ENCODE measurements at regions not wholly inside any gene's neighbourhood (a gene's known extent, or its start where the extent isn't known, plus 50 kb on each side); places are given as distances from the start of the nearest gene placed in this dataset.

- H3K36me3 ChIP-seq (ENCODE audit: control insufficient read depth in 4 of 4, insufficient read depth in 3 of 4, low read depth in 1 of 4, low read length in 3 of 4): no peaks in the 10 kb centered on the region
- no peak overlapping the region for H3K9ac ChIP-seq (ENCODE audit: low read depth in 1 of 2, low read length in 2 of 2)
- WGBS: 69% methylated on average over 6 of the region's 6 CpGs
- H3K4me1 ChIP-seq (ENCODE audit: control insufficient read depth in 4 of 4, insufficient read depth in 4 of 4, low read length in 3 of 4): no peaks in the 10 kb centered on the region
- no peak overlapping the region for H3K4me3 ChIP-seq (ENCODE audit: low read depth in 1 of 3, low read length in 3 of 3)
- no peak overlapping the region for H3K27ac ChIP-seq (ENCODE audit: low read depth in 1 of 2, low read length in 2 of 2)
- no peak for TF ChIP-seq GABPA (IDR thresholded peaks at IDR 0.05 in 1 of 2, conservative IDR thresholded peaks at IDR 0.05 in 1 of 2)
- no peak for TF ChIP-seq RXRA (IDR thresholded peaks at IDR 0.05)
- no peak for TF ChIP-seq ZBTB33 (IDR thresholded peaks at IDR 0.05)
- no peak for TF ChIP-seq JUND (IDR thresholded peaks at IDR 0.05)
- no peak for TF ChIP-seq SP1 (IDR thresholded peaks at IDR 0.05)
- TF ChIP-seq YY1 (IDR thresholded peaks at IDR 0.05): no peak
- TF ChIP-seq NR2F2 (IDR thresholded peaks at IDR 0.05): no peak
- TF ChIP-seq EGR1 (IDR thresholded peaks at IDR 0.05; ENCODE audit: low read depth in 2 of 2): no peak
- no peak for DNase-seq (ENCODE audit: low spot score)
- no peaks in the 10 kb centered on the region for H3K9me3 ChIP-seq (ENCODE audit: control insufficient read depth in 4 of 4, low read length in 3 of 4)
- H3K27me3 ChIP-seq (ENCODE audit: control insufficient read depth in 4 of 4, insufficient read depth in 4 of 4, low read length in 3 of 4): no peaks in the 10 kb centered on the region
These were observed 623.5 kb upstream of the DDX18 start for GRCh38 chr2:117190856-117191559.

GRCh38 chr2:117195381-117195780 is 619.1 kb upstream of the DDX18 start:
- WGBS: 84% methylated on average over 4 of the region's 4 CpGs
- Histone ChIP-seq H3K27ac (ENCODE audit: low read depth in 1 of 2, low read length in 2 of 2) (no peak overlapping the region), H3K36me3 (ENCODE audit: control insufficient read depth in 4 of 4, insufficient read depth in 3 of 4, low read depth in 1 of 4, low read length in 3 of 4) (no peaks in the 10 kb centered on the region), H3K27me3 (ENCODE audit: control insufficient read depth in 4 of 4, insufficient read depth in 4 of 4, low read length in 3 of 4) (no peaks in the 10 kb centered on the region), H3K4me1 (ENCODE audit: control insufficient read depth in 4 of 4, insufficient read depth in 4 of 4, low read length in 3 of 4) (no peaks in the 10 kb centered on the region), H3K9ac (ENCODE audit: low read depth in 1 of 2, low read length in 2 of 2) (no peak overlapping the region), H3K4me3 (ENCODE audit: low read depth in 1 of 3, low read length in 3 of 3) (no peak overlapping the region), H3K9me3 (ENCODE audit: control insufficient read depth in 4 of 4, low read length in 3 of 4) (no peaks in the 10 kb centered on the region)
- no peak for DNase-seq (ENCODE audit: low spot score)
- TF ChIP-seq HNF4G (IDR thresholded peaks at IDR 0.05) (no peak), FOXA2 (IDR thresholded peaks at IDR 0.05) (no peak), JUND (IDR thresholded peaks at IDR 0.05) (no peak), CTCF (IDR thresholded peaks at IDR 0.05; ENCODE audit: low read depth, low read length, missing input control) (no peak), SP1 (IDR thresholded peaks at IDR 0.05) (no peak), ATF3 (IDR thresholded peaks at IDR 0.05) (no peak), EGR1 (IDR thresholded peaks at IDR 0.05; ENCODE audit: low read depth in 2 of 2) (no peak), HNF4A (conservative IDR thresholded peaks at IDR 0.05) (no peak), GABPA (IDR thresholded peaks at IDR 0.05 in 1 of 2, conservative IDR thresholded peaks at IDR 0.05 in 1 of 2) (no peak), RXRA (IDR thresholded peaks at IDR 0.05) (no peak), ZBTB33 (IDR thresholded peaks at IDR 0.05) (no peak), REST (IDR thresholded peaks at IDR 0.05) (no peak), NR2F2 (IDR thresholded peaks at IDR 0.05) (no peak), RAD21 (IDR thresholded peaks at IDR 0.05) (no peak), YY1 (IDR thresholded peaks at IDR 0.05) (no peak), MAX (IDR thresholded peaks at IDR 0.05) (no peak), FOXA1 (IDR thresholded peaks at IDR 0.05) (no peak)

All from liver (tissue), 8 donors.